NCI-H2107 treated with DMSO at 0.1 percent for 48 hours (cell line): ENCODE measurements at regions not wholly inside any gene's neighbourhood (a gene's known extent, or its start where the extent isn't known, plus 50 kb on each side); places are given as distances from the start of the nearest gene placed in this dataset.

ENCODE experiments used
- DNase-seq: peaks from one replicate; lab custom pipeline; 2025; ENCODE audit not compliant: unreplicated experiment; lab: John Stamatoyannopoulos, UW

DNA sequence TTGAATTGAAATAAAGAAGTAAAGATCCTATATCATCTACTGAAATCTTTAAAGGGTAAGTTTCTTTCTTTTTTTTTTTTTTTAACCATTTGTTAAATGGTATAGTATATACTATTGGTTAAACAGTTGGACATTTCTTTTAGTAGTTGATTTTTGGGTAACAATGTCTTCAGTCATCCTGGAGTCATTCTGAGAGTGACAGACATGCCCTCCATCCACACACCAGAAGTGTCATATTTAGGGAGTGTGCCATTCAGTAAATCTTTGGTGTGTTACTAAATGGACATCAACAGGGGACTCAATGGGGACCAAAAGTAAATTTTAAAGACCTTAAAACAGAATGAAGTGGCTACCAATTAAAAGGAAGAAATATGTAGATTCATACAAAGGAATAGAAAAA lies 50.8 kb upstream of the SLC39A10 start:
- DNase-seq = no peak

- DNase-seq = no peak
Measured at GRCh38 chr2:195604706-195605105, 52.3 kb upstream of the SLC39A10 start.

DNA sequence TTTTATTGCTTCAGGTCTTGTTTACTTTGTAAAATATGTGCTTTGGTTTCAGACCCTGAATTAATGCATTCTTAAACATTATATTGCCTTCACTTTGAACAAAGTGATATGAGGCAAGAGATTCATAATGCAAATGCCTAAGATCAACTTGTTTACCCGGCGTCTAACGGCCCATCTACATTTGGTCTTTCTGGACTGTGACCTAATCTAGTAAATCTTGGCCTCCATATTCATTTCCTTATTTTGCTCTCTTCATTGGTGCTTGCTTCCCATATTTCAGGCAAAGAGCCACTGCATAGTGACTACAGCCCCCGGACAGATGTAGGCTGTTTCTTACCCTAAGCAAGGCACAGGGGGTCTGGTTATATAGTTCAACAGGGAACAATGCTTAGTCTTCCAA lies 53.0 kb upstream of the SLC39A10 start:
- DNase-seq = no peak

DNA sequence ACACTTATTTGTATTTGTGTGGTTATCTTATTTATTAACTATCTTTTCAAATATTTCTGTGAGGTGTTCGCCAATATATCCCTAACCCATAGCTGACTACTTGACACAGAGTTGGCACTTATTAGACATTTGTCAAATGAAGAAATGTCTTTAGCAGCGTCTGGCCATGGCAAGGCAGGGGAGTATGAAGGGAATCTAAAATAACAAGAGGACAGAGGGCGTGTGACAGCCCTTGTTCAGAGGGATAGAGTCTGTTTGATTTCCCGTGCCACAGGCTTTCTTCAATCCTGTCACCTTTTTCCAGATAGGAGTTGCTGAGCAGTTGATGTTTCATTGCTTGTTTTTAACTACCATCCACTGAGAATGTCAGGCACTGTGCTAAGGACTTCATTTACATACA lies 53.6 kb upstream of the SLC39A10 start:
- no peak for DNase-seq

- DNase-seq = no peak
Measured at GRCh38 chr2:195602687-195603086, 54.3 kb upstream of the SLC39A10 start.

GRCh38 chr2:195601361-195601760 lies 55.7 kb upstream of the SLC39A10 start:
- no peak for DNase-seq

- no peak for DNase-seq
Measured at GRCh38 chr2:195600778-195601177, 56.2 kb upstream of the SLC39A10 start.

GRCh38 chr2:195596840-195597239 lies 60.2 kb upstream of the SLC39A10 start:
- DNase-seq = no peak

DNA sequence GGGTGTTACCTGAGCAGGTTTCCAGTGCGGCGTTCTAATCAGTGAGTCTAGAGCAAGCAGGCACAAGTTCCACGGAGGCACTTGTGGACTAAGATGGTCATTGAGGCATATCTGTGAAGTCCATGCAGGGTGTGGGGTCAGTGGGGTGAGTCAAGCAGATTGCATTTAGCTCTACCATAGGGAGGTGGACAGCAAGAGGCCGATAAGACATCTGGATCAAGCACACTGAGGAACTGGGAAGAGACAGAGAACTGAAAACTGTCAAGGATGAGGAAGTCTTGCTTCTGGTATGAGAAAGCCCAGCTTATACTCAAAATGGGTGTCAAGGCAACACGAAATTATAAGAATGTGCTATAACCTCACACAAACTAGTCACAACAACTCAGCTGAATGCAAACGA lies 61.2 kb upstream of the SLC39A10 start:
- no peak for DNase-seq

DNA sequence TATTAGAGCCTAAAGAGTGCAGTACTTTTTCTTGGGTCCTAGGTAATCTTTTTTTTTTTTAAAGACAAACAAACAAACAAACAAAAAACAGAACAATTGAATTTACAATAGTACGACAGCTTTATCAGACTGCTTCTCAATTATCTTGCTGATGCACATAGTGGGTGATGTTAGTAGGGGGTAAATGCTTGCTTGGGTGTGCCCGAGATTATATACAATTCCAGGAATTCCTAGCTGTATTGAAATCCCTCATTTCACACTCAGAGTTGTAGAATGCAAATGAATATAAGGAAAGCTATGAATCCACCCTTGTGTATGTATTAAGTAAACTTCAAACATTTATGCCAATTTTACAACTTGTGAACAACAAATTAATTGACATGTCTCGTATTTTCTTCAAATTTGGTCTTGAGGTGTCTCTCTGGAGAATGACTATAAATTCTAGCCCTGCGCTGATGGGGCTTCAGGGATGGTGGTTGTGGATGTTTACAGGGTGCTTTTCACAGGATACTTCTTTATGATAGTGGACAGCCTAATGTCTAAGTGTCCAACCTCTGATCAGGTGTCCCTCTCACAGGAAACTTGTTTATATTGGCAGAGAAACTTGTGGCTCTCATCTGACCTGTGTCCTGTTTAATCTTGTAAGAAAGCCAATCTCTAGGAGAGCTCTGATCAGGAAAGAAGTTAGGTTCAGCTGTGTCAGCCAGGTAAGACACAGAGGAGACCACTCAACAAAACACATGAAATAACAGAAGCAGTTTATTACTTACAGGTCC lies 61.9 kb upstream of the SLC39A10 start:
- DNase-seq = no peak

DNA sequence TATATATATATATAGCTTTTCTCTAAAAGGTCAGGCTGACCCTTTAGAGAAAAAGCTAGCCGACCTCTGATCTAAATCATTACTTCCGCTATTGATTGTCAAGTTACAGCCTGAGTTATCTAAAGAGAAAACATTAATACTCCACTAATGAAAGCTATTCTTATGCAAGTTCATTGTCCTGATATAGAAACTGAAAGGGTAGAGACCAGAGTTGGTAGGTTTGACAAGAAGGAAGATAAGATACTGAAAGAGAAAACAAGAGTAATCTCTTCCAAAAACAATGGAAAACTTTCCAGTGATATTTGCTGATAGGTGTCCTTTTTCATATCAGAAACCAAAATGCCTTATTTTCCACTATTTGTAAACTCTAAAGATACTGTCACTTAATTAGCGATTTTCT lies 62.8 kb upstream of the SLC39A10 start:
- no peak for DNase-seq

DNA sequence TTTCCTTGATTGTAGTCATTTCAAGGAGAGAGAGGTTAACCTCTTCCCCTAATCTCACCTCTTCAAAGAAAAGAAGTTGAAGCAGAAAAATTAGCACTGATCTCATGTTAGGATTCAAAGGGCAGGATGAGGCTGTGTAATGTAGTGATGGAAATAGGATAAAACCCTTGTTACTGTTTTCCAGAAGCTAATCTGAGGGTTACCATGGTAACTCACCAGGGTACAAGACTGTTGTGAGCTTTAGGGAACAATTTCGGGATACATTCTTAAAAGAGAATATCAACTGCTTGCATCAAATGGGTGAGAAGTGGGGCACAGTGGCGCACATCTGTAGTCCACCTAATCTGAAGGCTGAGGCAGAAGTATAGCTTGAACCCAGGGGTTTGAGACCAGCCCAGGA lies 64.9 kb upstream of the SLC39A10 start:
- no peak for DNase-seq

DNA sequence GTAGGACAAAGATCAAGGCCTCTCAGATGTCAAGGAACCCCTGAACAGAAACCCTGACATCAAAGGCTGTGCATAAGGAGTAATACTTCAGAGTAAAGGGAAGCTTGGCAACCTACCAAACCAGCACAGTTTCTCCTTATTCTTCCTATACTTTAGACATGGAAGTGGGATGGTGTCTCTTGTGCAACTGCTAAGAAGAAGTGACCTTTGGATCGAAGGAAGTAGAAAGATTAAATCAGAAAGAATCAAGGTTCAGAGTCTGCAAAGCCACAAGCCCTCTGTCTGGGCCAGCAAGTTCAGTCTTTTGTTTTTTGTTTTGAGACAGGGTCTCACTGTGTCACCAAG lies 66.2 kb upstream of the SLC39A10 start:
- DNase-seq = no peak

- no peak for DNase-seq
Measured at GRCh38 chr2:195590199-195590860, 66.7 kb upstream of the SLC39A10 start.

GRCh38 chr2:195587966-195588365 lies 69.1 kb upstream of the SLC39A10 start:
- no peak for DNase-seq

DNA sequence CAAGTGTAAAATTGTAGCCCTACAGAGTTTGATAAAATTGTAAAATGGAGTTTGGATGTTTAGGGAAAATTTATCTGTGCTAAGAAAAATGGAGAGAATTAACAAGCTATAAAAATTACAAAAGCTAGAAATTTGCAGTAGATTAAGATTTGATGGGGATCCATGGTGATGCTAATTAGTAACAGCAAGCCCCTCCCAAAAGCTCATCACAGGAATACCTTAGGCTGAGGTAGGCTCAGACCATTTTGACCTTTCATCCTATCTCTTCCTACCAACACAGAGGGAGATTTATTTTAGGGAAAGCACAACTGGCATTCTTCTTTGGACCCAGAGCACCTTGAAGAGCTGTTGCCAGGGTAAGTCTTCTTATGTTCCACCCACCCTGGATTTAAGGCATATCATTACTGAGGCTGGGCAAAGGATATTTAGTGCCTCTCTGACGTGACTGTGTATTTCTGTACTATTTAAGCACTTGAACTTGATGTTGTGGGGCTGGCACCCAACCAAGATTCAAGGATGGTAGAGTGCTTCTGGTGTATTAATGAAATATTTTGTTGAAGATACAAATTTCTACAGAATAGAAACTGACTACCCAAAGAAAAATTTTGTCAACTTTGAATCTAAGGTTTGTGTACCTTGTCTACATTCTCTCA lies 70.8 kb upstream of the SLC39A10 start:
- no peak for DNase-seq

DNA sequence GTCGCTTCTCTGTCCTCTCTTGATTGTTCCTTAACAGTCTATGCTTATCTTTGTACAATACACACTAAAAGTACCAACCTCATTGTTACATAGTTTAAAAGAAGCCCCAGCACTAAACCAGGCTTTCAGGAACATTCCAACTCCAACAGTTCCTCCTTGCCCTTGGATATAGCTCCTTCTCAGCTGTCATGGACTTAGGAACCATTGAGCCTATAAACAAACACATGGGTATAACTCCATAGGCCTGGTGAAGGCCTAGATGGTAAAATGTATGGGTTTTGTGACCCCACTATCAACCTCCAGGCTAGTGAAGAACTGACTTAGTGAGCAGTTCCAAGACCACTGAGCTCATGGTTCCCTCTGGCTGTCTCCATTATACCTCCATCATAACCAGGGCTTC lies 74.8 kb upstream of the SLC39A10 start:
- no peak for DNase-seq

DNA sequence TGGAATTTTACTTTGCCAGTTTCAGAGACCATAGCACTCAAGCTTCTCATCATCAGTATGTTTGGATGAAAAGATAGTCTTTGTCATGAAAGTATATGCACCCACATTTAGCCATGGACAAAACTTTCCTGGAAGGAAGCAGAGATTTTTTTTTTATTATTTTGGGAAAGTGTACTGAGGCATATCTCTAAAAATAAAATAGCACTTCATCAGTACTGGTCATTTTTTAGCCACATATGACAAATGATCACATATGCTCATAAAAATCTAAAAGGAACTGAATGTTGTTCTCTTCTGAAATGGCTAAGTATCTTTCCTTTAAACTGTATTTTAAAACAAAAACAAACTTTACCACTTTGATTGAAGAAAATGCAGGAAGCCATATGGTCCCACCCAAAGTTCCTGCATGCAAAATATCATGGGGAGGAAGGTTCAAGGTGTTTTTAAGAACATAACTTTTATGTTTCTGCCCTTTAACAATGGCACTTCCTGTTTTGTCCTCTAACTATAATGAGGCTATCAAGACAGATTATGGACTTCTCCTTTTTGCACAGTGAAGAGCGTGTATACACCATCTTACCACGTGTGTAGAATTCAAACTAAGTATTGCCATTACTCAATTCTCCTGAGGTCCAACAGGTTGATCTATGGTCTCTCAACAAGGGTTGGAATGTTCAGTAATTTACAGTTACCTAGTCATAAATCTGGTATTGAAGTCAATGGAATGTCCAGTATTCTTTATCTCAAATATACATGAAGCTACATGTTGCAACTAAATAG lies 77.1 kb upstream of the SLC39A10 start:
- DNase-seq = no peak

GRCh38 chr2:195575879-195576401 lies 81.1 kb upstream of the SLC39A10 start:
- DNase-seq = no peak

GRCh38 chr2:195575016-195575415 lies 82.0 kb upstream of the SLC39A10 start:
- DNase-seq = no peak

- DNase-seq = no peak
Measured at GRCh38 chr2:195574312-195574711, 82.7 kb upstream of the SLC39A10 start.
